Osteocyte (in vitro differentiated cells): ENCODE measurements at regions not wholly inside any gene's neighbourhood (a gene's known extent, or its start where the extent isn't known, plus 50 kb on each side); places are given as distances from the start of the nearest gene placed in this dataset.

ENCODE experiments used
- DNase-seq: peaks from one replicate; pipeline ENCODE4 v3.0.0; 2021; ENCODE audit warnings: mixed read lengths; ENCODE audit not compliant: unreplicated experiment; ENCODE audit errors: extremely low spot score
- H3K27ac Mint-ChIP-seq: one replicate; pipeline ENCODE4 v1.8.0; 2021; ENCODE audit warnings: mild to moderate bottlenecking, mixed read lengths; ENCODE audit not compliant: unreplicated experiment
- H3K27me3 Mint-ChIP-seq: one replicate; pipeline ENCODE4 v1.8.0; 2021; ENCODE audit warnings: mixed read lengths; ENCODE audit not compliant: unreplicated experiment
- H3K36me3 Mint-ChIP-seq: one replicate; pipeline ENCODE4 v1.8.0; 2021; ENCODE audit warnings: mixed read lengths; ENCODE audit not compliant: unreplicated experiment
- H3K4me1 Mint-ChIP-seq: one replicate; pipeline ENCODE4 v1.8.0; 2021; ENCODE audit warnings: mixed read lengths; ENCODE audit not compliant: unreplicated experiment
- H3K4me3 Mint-ChIP-seq: one replicate; pipeline ENCODE4 v1.8.0; 2021; ENCODE audit warnings: mild to moderate bottlenecking, moderate library complexity, mixed read lengths; ENCODE audit not compliant: unreplicated experiment
- H3K9me3 Mint-ChIP-seq: one replicate; pipeline ENCODE4 v1.8.0; 2021; ENCODE audit warnings: mixed read lengths; ENCODE audit not compliant: unreplicated experiment
- TF ChIP-seq, protein P1 (sequence below): fragments of 200-600 bp; sonication (generic); IDR thresholded peaks from 2 replicates; pipeline ENCODE4 v1.5.0; 2021; ENCODE audit warnings: antibody characterized with exemption, mild to moderate bottlenecking, moderate library complexity

DNA sequence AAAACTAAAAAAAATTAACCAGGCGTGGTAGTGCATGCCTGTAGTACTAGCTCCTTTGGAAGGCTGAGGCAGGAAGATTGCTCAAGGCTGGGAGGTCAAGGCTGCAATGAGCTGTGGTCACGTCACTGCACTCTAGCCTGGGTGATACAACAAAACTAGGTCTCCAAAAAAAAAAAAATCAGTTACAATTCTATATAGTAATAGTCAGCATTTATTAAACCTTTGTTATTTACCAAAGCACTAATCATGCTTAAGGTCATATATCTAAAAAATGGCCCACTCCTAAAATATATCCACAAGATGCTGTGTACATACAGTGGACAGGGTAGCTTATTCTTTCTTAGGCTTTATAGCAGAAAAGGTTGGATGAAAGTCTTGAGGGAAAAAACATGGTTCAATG is 152.4 kb downstream of the TFAP2A start:
- TF ChIP-seq, protein P1, sequence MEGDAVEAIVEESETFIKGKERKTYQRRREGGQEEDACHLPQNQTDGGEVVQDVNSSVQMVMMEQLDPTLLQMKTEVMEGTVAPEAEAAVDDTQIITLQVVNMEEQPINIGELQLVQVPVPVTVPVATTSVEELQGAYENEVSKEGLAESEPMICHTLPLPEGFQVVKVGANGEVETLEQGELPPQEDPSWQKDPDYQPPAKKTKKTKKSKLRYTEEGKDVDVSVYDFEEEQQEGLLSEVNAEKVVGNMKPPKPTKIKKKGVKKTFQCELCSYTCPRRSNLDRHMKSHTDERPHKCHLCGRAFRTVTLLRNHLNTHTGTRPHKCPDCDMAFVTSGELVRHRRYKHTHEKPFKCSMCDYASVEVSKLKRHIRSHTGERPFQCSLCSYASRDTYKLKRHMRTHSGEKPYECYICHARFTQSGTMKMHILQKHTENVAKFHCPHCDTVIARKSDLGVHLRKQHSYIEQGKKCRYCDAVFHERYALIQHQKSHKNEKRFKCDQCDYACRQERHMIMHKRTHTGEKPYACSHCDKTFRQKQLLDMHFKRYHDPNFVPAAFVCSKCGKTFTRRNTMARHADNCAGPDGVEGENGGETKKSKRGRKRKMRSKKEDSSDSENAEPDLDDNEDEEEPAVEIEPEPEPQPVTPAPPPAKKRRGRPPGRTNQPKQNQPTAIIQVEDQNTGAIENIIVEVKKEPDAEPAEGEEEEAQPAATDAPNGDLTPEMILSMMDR: no peak
- H3K9me3 Mint-ChIP-seq: peaks cover 6% of the 10 kb centered on the region
- no peak for DNase-seq
- H3K4me1 Mint-ChIP-seq: peaks cover 8% of the 10 kb centered on the region
- H3K27ac Mint-ChIP-seq: no peak overlapping the region
- no peak overlapping the region for H3K4me3 Mint-ChIP-seq
- H3K27me3 Mint-ChIP-seq: no peaks in the 10 kb centered on the region
- peaks cover 3% of the 10 kb centered on the region for H3K36me3 Mint-ChIP-seq

DNA sequence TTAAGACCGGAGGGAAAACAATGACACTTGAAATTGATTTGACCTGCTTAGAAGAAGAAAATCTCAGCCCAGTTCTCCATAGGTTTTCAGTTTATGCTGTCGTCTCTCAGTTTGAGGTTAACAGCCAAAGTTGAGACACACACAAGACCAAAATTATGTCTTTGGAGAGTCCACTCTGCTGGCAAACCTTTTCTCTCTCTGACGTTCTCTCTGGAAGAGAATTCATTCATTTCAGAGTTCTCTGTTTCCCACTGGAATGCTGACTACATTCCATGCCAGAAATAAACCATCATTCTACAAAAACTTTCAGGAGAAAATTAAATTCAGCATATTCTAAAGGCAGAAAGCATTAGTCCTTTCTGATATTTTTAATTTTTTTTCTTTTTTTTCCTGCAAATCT is 155.2 kb downstream of the TFAP2A start:
- Mint-ChIP-seq H3K27ac (no peak overlapping the region), H3K36me3 (peaks cover 4% of the 10 kb centered on the region), H3K9me3 (peaks cover 18% of the 10 kb centered on the region), H3K4me3 (no peak overlapping the region), H3K4me1 (peaks cover 8% of the 10 kb centered on the region), H3K27me3 (no peaks in the 10 kb centered on the region)
- no peak for DNase-seq
- TF ChIP-seq, protein P1: no peak

DNA sequence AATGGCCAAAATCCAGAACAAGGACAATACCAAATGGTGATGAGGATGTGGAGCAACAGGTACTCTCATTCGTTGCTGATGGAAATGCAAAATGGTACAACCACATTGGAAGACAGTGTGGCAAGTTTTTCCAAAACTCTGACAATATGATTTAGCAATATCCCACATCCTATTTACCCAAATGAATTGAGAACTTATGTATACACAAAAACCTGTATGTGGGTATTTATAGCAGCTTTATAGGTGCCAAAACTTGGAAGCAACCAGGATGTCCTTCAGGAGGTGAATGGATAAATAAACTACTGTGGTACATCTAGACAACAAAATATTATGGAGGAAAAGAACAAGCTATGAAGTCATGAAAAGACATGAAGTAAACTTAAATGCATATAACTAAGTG is 156.5 kb downstream of the TFAP2A start:
- H3K4me3 Mint-ChIP-seq: no peak overlapping the region
- peaks cover 18% of the 10 kb centered on the region for H3K9me3 Mint-ChIP-seq
- peaks cover 4% of the 10 kb centered on the region for H3K36me3 Mint-ChIP-seq
- H3K4me1 Mint-ChIP-seq: peaks cover 8% of the 10 kb centered on the region
- DNase-seq: no peak
- TF ChIP-seq, protein P1: no peak
- no peaks in the 10 kb centered on the region for H3K27me3 Mint-ChIP-seq
- H3K27ac Mint-ChIP-seq: no peak overlapping the region

DNA sequence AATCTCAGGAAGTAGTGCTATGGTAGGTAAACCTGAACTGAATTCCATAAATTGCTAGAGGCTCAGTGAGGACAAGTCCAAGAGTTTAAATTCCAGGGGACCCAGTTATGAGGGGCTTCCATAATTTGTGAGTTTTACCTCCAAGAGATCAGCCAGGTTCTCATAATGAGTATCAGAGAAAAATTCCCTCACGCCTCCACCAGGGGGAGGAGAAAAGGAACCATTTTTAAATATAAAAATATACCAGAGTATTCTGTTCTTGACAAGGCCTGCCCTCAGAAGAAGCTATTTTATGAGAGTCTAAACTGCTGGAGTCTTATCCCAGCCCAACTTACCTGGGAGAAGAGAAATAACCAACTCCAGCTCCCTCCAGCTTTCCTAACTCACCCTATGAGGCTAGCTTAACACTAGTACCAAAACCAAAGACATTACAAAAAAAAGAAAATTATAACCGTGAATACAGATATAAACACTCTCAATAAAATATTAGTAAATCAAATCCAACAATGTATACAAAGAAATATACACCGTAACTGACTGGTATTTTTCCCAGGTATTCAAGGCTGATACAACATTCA is 158.7 kb downstream of the TFAP2A start:
- H3K27ac Mint-ChIP-seq: no peak overlapping the region
- no peak for DNase-seq
- TF ChIP-seq, protein P1: peak; percentile 40
- no peak overlapping the region for H3K4me3 Mint-ChIP-seq
- H3K9me3 Mint-ChIP-seq: peaks cover 18% of the 10 kb centered on the region
- H3K4me1 Mint-ChIP-seq: peaks cover 10% of the 10 kb centered on the region
- peaks cover 4% of the 10 kb centered on the region for H3K36me3 Mint-ChIP-seq
- no peaks in the 10 kb centered on the region for H3K27me3 Mint-ChIP-seq

DNA sequence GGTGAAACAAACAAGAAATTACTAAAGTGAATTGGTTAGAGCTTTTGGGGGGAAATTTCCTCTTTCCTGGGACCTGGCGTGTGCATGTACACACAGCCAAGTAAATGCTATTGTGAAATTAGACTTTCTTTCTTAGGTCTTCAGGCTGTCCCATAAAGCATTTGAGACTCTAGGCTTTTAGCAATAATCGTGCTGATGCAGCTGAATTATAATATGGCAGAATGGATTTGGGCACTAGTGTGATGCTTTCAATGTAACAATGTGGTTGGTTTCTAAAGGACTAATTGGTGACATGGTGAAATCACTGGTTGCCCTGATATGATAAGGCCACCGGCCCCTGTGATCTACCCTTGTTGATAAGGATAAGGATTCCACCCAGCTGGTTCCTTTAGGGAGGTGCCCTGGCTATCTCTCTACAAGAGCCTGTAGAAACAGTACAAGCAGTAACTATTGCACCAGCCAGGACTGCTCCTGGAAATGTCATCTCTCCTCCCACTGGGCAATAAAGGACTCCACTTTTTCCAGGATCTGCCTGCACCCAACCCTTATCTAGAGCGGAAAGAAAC is 164.1 kb downstream of the TFAP2A start:
- Mint-ChIP-seq H3K27me3 (no peaks in the 10 kb centered on the region), H3K36me3 (no peaks in the 10 kb centered on the region), H3K27ac (no peak overlapping the region), H3K4me1 (peaks cover 20% of the 10 kb centered on the region), H3K4me3 (no peak overlapping the region), H3K9me3 (no peaks in the 10 kb centered on the region)
- no peak for DNase-seq
- TF ChIP-seq, protein P1: no peak
